ENCODE measurements at regions not wholly inside any gene's neighbourhood (a gene's known extent, or its start where the extent isn't known, plus 50 kb on each side); places are given as distances from the start of the nearest gene placed in this dataset.

- TF ChIP-seq, protein P1, sequence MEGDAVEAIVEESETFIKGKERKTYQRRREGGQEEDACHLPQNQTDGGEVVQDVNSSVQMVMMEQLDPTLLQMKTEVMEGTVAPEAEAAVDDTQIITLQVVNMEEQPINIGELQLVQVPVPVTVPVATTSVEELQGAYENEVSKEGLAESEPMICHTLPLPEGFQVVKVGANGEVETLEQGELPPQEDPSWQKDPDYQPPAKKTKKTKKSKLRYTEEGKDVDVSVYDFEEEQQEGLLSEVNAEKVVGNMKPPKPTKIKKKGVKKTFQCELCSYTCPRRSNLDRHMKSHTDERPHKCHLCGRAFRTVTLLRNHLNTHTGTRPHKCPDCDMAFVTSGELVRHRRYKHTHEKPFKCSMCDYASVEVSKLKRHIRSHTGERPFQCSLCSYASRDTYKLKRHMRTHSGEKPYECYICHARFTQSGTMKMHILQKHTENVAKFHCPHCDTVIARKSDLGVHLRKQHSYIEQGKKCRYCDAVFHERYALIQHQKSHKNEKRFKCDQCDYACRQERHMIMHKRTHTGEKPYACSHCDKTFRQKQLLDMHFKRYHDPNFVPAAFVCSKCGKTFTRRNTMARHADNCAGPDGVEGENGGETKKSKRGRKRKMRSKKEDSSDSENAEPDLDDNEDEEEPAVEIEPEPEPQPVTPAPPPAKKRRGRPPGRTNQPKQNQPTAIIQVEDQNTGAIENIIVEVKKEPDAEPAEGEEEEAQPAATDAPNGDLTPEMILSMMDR (IDR thresholded peaks at IDR 0.05; ENCODE audit: low read depth, low read length), result no peak
- TF ChIP-seq MYC (IDR thresholded peaks at IDR 0.05; ENCODE audit: low read depth, low read length), result no peak
- TF ChIP-seq MAX (IDR thresholded peaks at IDR 0.05; ENCODE audit: low read depth, low read length), result no peak
- TF ChIP-seq POLR2A (IDR thresholded peaks at IDR 0.05; ENCODE audit: extremely low read depth, insufficient read length), result no peak
Measured at GRCh38 chr20:57998981-57999464, 229.4 kb downstream of the ANKRD60 start.

Data from NB4 (cell line).